D721Med (cell line): ENCODE measurements at regions not wholly inside any gene's neighbourhood (a gene's known extent, or its start where the extent isn't known, plus 50 kb on each side); places are given as distances from the start of the nearest gene placed in this dataset.

ENCODE experiments used
- DNase-seq: peaks from one replicate; pipeline ENCODE4 v3.0.0; 2011; ENCODE audit warnings: low spot score; ENCODE audit not compliant: insufficient read length
- FAIRE-seq: peaks from 2 replicates; lab custom pipeline; 2011; peaks lifted over from hg19 to GRCh38; lab: Jason Lieb, UNC
- TF ChIP-seq, protein P1 (sequence below): IDR thresholded peaks from 2 replicates; pipeline ENCODE4 v1.5.1; 2012; ENCODE audit warnings: mild to moderate bottlenecking, control low read depth; ENCODE audit not compliant: insufficient read depth; ENCODE audit errors: missing control alignments

DNA sequence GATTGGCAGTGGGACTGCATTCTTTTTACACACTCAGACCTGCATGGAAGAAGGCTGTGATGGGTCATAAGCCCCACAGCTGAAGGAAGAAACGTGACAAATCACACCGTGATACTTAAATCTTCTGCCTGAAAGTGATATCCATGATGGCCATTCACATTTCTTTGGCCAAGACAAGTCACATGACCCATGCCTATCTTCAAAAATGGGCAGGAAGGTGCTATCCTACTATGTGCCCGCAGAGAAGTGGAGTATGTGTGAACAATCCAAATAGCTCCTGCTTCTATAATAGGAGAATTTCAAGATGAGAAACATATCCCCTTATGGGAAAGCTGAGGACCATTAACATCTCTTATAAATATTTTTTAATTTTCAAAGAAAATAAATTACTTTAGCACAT is 56.6 kb upstream of the TEAD1 start:
- DNase-seq: no peak
- no peak for FAIRE-seq
- TF ChIP-seq, protein P1, sequence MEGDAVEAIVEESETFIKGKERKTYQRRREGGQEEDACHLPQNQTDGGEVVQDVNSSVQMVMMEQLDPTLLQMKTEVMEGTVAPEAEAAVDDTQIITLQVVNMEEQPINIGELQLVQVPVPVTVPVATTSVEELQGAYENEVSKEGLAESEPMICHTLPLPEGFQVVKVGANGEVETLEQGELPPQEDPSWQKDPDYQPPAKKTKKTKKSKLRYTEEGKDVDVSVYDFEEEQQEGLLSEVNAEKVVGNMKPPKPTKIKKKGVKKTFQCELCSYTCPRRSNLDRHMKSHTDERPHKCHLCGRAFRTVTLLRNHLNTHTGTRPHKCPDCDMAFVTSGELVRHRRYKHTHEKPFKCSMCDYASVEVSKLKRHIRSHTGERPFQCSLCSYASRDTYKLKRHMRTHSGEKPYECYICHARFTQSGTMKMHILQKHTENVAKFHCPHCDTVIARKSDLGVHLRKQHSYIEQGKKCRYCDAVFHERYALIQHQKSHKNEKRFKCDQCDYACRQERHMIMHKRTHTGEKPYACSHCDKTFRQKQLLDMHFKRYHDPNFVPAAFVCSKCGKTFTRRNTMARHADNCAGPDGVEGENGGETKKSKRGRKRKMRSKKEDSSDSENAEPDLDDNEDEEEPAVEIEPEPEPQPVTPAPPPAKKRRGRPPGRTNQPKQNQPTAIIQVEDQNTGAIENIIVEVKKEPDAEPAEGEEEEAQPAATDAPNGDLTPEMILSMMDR: no peak

DNA sequence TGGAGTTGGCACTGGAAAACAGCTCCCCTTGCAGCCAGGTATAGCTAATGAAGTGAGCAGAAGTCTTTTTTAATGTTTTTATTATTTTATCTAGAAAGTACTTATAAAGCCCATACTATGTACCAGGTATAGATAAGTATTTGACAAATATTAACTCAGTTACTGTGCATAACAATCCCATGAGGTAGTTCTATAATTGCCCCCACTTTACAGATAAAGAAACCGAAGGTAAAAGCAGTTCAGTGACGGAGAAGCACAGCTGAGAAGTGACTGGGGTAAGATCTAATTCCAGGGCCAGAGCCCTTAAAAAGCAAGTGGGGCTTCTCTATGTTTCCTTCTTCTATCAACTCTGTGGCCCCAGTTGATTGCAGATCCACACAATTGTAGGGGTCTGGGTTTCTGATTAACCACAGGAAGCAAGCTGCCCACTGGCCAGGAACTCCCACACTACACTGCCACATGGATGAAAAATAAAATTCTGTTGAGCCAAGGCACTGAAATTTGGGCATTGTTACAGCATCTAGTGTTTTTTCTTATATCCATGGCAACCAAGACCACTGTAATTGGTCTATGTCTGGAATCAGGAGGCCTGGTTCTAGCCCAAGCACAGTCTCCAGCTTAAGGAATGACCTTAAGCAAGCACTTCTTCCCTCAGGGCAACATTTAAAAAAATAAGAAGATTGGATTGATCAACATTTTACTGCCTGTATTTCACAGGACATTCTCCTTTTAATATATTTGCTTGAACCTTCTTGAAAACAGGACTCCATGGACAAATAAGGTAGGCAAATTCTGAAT is 55.3 kb upstream of the TEAD1 start:
- FAIRE-seq (no peak), DNase-seq (no peak)
- TF ChIP-seq, protein P1: no peak

DNA sequence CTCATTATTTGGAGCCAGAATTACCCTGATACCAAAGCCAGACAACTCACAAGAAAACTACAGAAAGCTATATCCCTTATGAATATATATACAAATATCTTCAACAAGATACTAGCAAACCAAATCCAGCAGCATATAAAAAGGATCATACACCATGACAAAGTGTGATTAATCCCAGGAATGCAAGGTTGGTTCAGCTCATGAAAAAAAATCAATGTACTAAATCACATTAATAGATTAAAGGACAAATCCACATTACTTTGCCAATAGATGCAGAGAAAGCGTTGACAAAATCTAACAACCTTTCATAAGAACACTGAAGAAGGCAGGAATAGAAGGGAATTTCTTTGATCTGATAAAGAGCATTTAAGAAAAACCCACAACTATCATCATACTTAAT is 50.4 kb upstream of the TEAD1 start:
- FAIRE-seq (no peak), DNase-seq (no peak)
- TF ChIP-seq, protein P1: no peak
